GM12891 (cell line): ENCODE measurements at regions not wholly inside any gene's neighbourhood (a gene's known extent, or its start where the extent isn't known, plus 50 kb on each side); places are given as distances from the start of the nearest gene placed in this dataset.

Experiments used
- PAX5 ChIP-seq: IDR thresholded peaks from 2 replicates; pipeline ENCODE4 v1.6.1; 2011; ENCODE audit warnings: low read length, moderate library complexity, mild to moderate bottlenecking; ENCODE audit not compliant: insufficient read depth, severe bottlenecking
- POLR2A ChIP-seq: IDR thresholded peaks from 2 replicates; pipeline ENCODE4 v1.6.1; 2011; ENCODE audit warnings: low read depth, low read length, control low read depth
- POLR2AphosphoS5 ChIP-seq: IDR thresholded peaks from 2 replicates; pipeline ENCODE4 v1.6.1; 2011; ENCODE audit warnings: low read depth, low read length, control low read depth
- POU2F2 ChIP-seq: IDR thresholded peaks from 2 replicates; pipeline ENCODE4 v1.6.1; 2011; ENCODE audit warnings: low read depth, mild to moderate bottlenecking, control low read depth, low read length, moderate library complexity
- SPI1 ChIP-seq: IDR thresholded peaks from 2 replicates; pipeline ENCODE4 v1.6.1; 2011; ENCODE audit warnings: low read depth, low read length, control low read depth
- TAF1 ChIP-seq: IDR thresholded peaks from 2 replicates; pipeline ENCODE4 v1.6.1; 2011; ENCODE audit warnings: low read depth, low read length, control low read depth

DNA sequence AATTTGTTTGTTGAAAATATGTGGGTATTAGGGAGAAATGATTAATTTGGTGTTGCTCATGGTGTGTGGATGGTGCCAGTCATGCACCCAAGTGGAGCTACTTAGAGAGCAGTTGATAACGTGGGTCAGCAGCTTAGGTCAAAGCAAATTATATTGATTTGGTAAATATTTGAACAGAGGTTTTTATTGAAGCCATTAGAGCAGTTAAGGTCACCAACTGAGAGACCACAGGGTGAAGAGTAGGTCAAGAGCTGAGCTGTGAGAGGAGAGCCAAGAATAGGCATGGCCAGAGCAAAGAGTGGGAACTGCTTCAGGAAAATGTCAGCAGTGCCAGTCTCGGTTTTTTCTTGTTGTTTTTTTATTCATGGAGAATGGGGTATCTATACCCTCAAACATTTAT, 97.9 kb downstream of the TMEM168 start:
- no peak for TF ChIP-seq POLR2AphosphoS5
- TF ChIP-seq POLR2A = no peak
- TF ChIP-seq TAF1 = no peak
- TF ChIP-seq SPI1 = no peak
- no peak for TF ChIP-seq PAX5
- TF ChIP-seq POU2F2 = no peak
